ENCODE measurements at regions not wholly inside any gene's neighbourhood (a gene's known extent, or its start where the extent isn't known, plus 50 kb on each side); places are given as distances from the start of the nearest gene placed in this dataset.

DNA sequence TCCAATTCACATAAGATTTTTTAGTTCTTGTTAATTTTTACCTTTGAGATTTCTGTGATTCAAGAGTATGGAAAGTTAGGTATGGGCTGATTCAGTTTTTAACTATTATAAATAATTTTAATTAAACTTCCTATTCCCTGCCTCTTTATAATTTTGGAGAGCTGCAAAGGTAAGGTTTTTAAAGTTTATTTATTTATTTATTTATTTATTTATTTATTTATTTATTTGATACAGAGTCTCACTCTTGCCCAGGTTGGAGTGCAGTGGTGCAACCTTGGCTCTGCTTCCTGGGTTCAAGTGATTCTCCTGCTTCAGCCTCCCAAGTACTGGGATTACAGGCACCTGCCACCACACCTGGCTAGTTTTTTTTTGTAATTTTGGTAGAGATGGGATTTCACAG lies 215.5 kb upstream of the FIGN start:
- Histone ChIP-seq H3K79me2 (ENCODE audit: low read depth) (no peaks in the 10 kb centered on the region), H3K36me3 (no peaks in the 10 kb centered on the region), H3K9ac (no peak overlapping the region), H3K4me1 (peaks cover 5% of the 10 kb centered on the region), H2AFZ (replicated peaks) (no peak overlapping the region), H3K4me2 (no peak overlapping the region), H3K4me3 (no peak overlapping the region), H3F3A (ENCODE audit: low read depth) (no peaks in the 10 kb centered on the region), H3K27ac (no peak overlapping the region), H4K20me1 (ENCODE audit: low read depth) (no peaks in the 10 kb centered on the region), H3K27me3 (no peaks in the 10 kb centered on the region), H3K9me3 (ENCODE audit: low read depth) (no peaks in the 10 kb centered on the region)
- DNase-seq (ENCODE audit: low spot score): no peak
- Mint-ChIP-seq H3K4me3 (no peak overlapping the region), H3K9me3 (peaks cover 3% of the 10 kb centered on the region), H3K36me3 (no peaks in the 10 kb centered on the region), H3K4me1 (peaks cover 13% of the 10 kb centered on the region), H3K27ac (no peak overlapping the region), H3K27me3 (ENCODE audit: insufficient read depth, low read depth) (no peaks in the 10 kb centered on the region)
- TF ChIP-seq EZH2 (IDR thresholded peaks at IDR 0.05) (no peak), CTCF (IDR thresholded peaks at IDR 0.05) (no peak), EZH2phosphoT487 (IDR thresholded peaks at IDR 0.05) (no peak)

DNA sequence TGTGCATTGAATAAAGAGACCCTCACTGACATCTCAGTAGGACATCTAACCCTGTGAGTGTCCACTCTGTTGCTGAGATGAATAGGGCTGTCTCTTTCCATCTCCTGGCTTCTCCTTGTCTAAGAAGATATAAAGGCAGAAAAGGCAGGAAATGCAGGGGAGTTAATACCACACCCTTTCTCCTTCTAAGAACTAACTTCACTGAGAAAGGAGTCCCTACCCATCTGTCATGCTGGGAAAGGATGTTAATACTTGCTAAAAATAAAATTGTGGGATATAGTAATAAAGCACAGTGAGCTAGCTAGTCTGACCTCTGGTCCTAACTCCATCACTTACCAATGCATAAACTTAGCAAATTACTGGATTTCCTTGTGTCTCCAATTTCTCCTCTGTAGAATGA lies 213.9 kb upstream of the FIGN start:
- Histone ChIP-seq H3F3A (ENCODE audit: low read depth) (no peaks in the 10 kb centered on the region), H3K4me2 (no peak overlapping the region), H3K36me3 (no peaks in the 10 kb centered on the region), H3K9ac (no peak overlapping the region), H2AFZ (replicated peaks) (no peak overlapping the region), H4K20me1 (ENCODE audit: low read depth) (no peaks in the 10 kb centered on the region), H3K4me1 (peaks cover 5% of the 10 kb centered on the region), H3K9me3 (ENCODE audit: low read depth) (no peaks in the 10 kb centered on the region), H3K4me3 (no peak overlapping the region), H3K79me2 (ENCODE audit: low read depth) (no peaks in the 10 kb centered on the region), H3K27me3 (no peaks in the 10 kb centered on the region), H3K27ac (no peak overlapping the region)
- Mint-ChIP-seq H3K27me3 (ENCODE audit: insufficient read depth, low read depth) (no peaks in the 10 kb centered on the region), H3K27ac (no peak overlapping the region), H3K9me3 (peaks cover 3% of the 10 kb centered on the region), H3K4me1 (peaks cover 13% of the 10 kb centered on the region), H3K36me3 (no peaks in the 10 kb centered on the region), H3K4me3 (no peak overlapping the region)
- TF ChIP-seq EZH2phosphoT487 (IDR thresholded peaks at IDR 0.05) (no peak), CTCF (IDR thresholded peaks at IDR 0.05) (no peak), EZH2 (IDR thresholded peaks at IDR 0.05) (no peak)
- DNase-seq (ENCODE audit: low spot score): no peak

DNA sequence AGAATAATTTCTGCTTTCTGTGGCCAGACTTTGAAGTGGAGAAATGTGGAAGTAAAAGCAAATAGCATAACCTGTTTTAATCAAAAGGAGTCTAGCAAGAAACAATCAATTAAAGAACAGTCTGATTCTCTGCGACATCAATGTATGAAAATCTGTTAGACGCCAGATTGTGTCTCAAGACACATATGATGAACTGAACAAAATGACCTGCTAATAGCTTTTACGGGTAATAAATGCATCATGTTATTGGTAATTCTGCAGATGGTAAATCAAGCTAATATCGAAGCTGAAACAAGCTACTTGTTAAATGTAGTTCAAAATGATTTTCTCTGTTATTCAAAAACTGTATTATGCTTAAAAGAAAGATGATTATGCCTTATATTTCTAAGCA lies 208.5 kb upstream of the FIGN start:
- H4K20me1 ChIP-seq (ENCODE audit: low read depth): no peaks in the 10 kb centered on the region
- Mint-ChIP-seq H3K9me3 (no peaks in the 10 kb centered on the region), H3K4me1 (peaks cover 14% of the 10 kb centered on the region), H3K36me3 (no peaks in the 10 kb centered on the region), H3K4me3 (no peak overlapping the region), H3K27me3 (ENCODE audit: insufficient read depth, low read depth) (no peaks in the 10 kb centered on the region), H3K27ac (no peak overlapping the region)
- peak overlapping the region; percentile 36 for H3K4me2 ChIP-seq
- no peak overlapping the region for H2AFZ ChIP-seq (replicated peaks)
- TF ChIP-seq EZH2 (IDR thresholded peaks at IDR 0.05) (no peak), CTCF (IDR thresholded peaks at IDR 0.05) (no peak), EZH2phosphoT487 (IDR thresholded peaks at IDR 0.05) (no peak)
- H3K4me1 ChIP-seq: peaks cover 18% of the 10 kb centered on the region
- no peak overlapping the region for H3K9ac ChIP-seq
- no peak for DNase-seq (ENCODE audit: low spot score)
- H3K79me2 ChIP-seq (ENCODE audit: low read depth): no peaks in the 10 kb centered on the region
- no peaks in the 10 kb centered on the region for H3K36me3 ChIP-seq
- no peak overlapping the region for H3K4me3 ChIP-seq
- peaks cover 6% of the 10 kb centered on the region for H3F3A ChIP-seq (ENCODE audit: low read depth)
- no peak overlapping the region for H3K27ac ChIP-seq
- no peaks in the 10 kb centered on the region for H3K27me3 ChIP-seq
- no peaks in the 10 kb centered on the region for H3K9me3 ChIP-seq (ENCODE audit: low read depth)

Measured in neural progenitor cell (in vitro differentiated cells).